Subcutaneous abdominal adipose tissue (tissue), 5 donors: ENCODE measurements at regions not wholly inside any gene's neighbourhood (a gene's known extent, or its start where the extent isn't known, plus 50 kb on each side); places are given as distances from the start of the nearest gene placed in this dataset.

Experiments
- H3K27ac ChIP-seq: one replicate; pipeline ENCODE4 v1.7.0; 2013; ENCODE audit warnings: low read depth, mild to moderate bottlenecking, inconsistent platforms, low read length, moderate library complexity
- H3K27me3 ChIP-seq, 5 donors: one replicate each; pipeline ENCODE4 v1.7.0; 2013; ENCODE audit warnings: low read length in 5 of 5, inconsistent platforms in 1 of 5; ENCODE audit not compliant: control insufficient read depth in 5 of 5, insufficient read depth in 4 of 5
- H3K36me3 ChIP-seq, 5 donors: one replicate each; pipeline ENCODE4 v1.7.0; 2013; ENCODE audit warnings: low read length in 5 of 5; ENCODE audit not compliant: control insufficient read depth in 5 of 5, insufficient read depth in 5 of 5
- H3K4me1 ChIP-seq, 5 donors: one replicate each; pipeline ENCODE4 v1.7.0; 2013; ENCODE audit warnings: low read length in 5 of 5, mild to moderate bottlenecking in 3 of 5, moderate library complexity in 1 of 5; ENCODE audit not compliant: control insufficient read depth in 5 of 5, insufficient read depth in 5 of 5
- H3K4me3 ChIP-seq, 5 donors: one replicate each; pipeline ENCODE4 v1.7.0; 2013; ENCODE audit warnings: low read length in 5 of 5, low read depth in 1 of 5
- H3K9ac ChIP-seq, 5 donors: one replicate each; pipeline ENCODE4 v1.7.0; 2013; ENCODE audit warnings: low read length in 5 of 5, mild to moderate bottlenecking in 4 of 5, moderate library complexity in 3 of 5
- H3K9me3 ChIP-seq, 5 donors: one replicate each; pipeline ENCODE4 v1.7.0; 2013; ENCODE audit warnings: low read length in 5 of 5; ENCODE audit not compliant: control insufficient read depth in 5 of 5
- donor health status: healthy.
- donor health status: healthy.
- donor health status: healthy.
- donor health status: healthy.
- donor health status: healthy.

GRCh38 chr11:112391086-112391485 is 130.4 kb upstream of the PLET1 start:
- Histone ChIP-seq H3K36me3 (no peaks in the 10 kb centered on the region), H3K27me3 (no peaks in the 10 kb centered on the region), H3K4me1 (peaks cover 0 to 11% (median 3%) of the 10 kb centered on the region in 5 donors), H3K4me3 (no peak overlapping the region), H3K9me3 (peaks cover 0 to 5% (median under 1%) of the 10 kb centered on the region in 5 donors), H3K27ac (no peak overlapping the region), H3K9ac (no peak overlapping the region)

GRCh38 chr11:112392904-112393303 is 132.2 kb upstream of the PLET1 start:
- Histone ChIP-seq H3K4me1 (peaks cover 0 to 11% (median 3%) of the 10 kb centered on the region in 5 donors), H3K4me3 (no peak overlapping the region), H3K9me3 (peaks cover 0 to 5% (median 0%) of the 10 kb centered on the region in 5 donors), H3K36me3 (no peaks in the 10 kb centered on the region), H3K9ac (no peak overlapping the region), H3K27me3 (no peaks in the 10 kb centered on the region), H3K27ac (no peak overlapping the region)

GRCh38 chr11:112394304-112394703 is 133.6 kb upstream of the PLET1 start:
- no peaks in the 10 kb centered on the region for H3K9me3 ChIP-seq
- H3K4me3 ChIP-seq, result no peak overlapping the region
- H3K27me3 ChIP-seq, result no peaks in the 10 kb centered on the region
- H3K36me3 ChIP-seq, result no peaks in the 10 kb centered on the region
- H3K9ac ChIP-seq, result no peak overlapping the region
- H3K27ac ChIP-seq, result no peak overlapping the region
- H3K4me1 ChIP-seq, result peaks cover 0 to 11% (median 3%) of the 10 kb centered on the region in 5 donors

- no peak overlapping the region for H3K27ac ChIP-seq
- no peaks in the 10 kb centered on the region for H3K9me3 ChIP-seq
- no peak overlapping the region for H3K4me3 ChIP-seq
- peaks cover 0 to 3% (median 0%) of the 10 kb centered on the region in 5 donors for H3K27me3 ChIP-seq
- H3K4me1 ChIP-seq, result peaks cover 0 to 11% (median 3%) of the 10 kb centered on the region in 5 donors
- no peaks in the 10 kb centered on the region for H3K36me3 ChIP-seq
- no peak overlapping the region for H3K9ac ChIP-seq
Observed at GRCh38 chr11:112396076-112396475, 135.4 kb upstream of the PLET1 start.

GRCh38 chr11:112398798-112399478 is 138.3 kb upstream of the PLET1 start:
- H3K4me3 ChIP-seq, result no peak overlapping the region

GRCh38 chr11:112400476-112401014 is 139.9 kb upstream of the PLET1 start:
- Histone ChIP-seq H3K27me3 (peaks cover 0 to 6% (median 3%) of the 10 kb centered on the region in 5 donors), H3K27ac (no peak overlapping the region), H3K36me3 (no peaks in the 10 kb centered on the region), H3K9ac (no peak overlapping the region), H3K4me1 (no peaks in the 10 kb centered on the region), H3K4me3 (no peak overlapping the region), H3K9me3 (no peaks in the 10 kb centered on the region)

More at GRCh38 chr11:112398798-112399478, 138.3 kb upstream of the PLET1 start:
- Histone ChIP-seq H3K4me1 (peaks cover 0 to 4% (median 0%) of the 10 kb centered on the region in 5 donors), H3K36me3 (no peaks in the 10 kb centered on the region), H3K9ac (no peak overlapping the region), H3K27ac (no peak overlapping the region), H3K27me3 (peaks cover 0 to 6% (median 3%) of the 10 kb centered on the region in 5 donors), H3K9me3 (no peaks in the 10 kb centered on the region)

GRCh38 chr11:112401036-112401769 is 140.5 kb upstream of the PLET1 start:
- no peak overlapping the region for H3K27ac ChIP-seq
- no peak overlapping the region for H3K9ac ChIP-seq
- no peak overlapping the region for H3K4me3 ChIP-seq
- H3K4me1 ChIP-seq, result no peaks in the 10 kb centered on the region
- no peaks in the 10 kb centered on the region for H3K36me3 ChIP-seq
- no peaks in the 10 kb centered on the region for H3K9me3 ChIP-seq
- H3K27me3 ChIP-seq, result peaks cover 0 to 6% (median 3%) of the 10 kb centered on the region in 5 donors

- Histone ChIP-seq H3K27ac (no peak overlapping the region), H3K4me3 (no peak overlapping the region), H3K4me1 (no peaks in the 10 kb centered on the region), H3K27me3 (peaks cover 0 to 12% (median 3%) of the 10 kb centered on the region in 5 donors), H3K36me3 (no peaks in the 10 kb centered on the region), H3K9me3 (no peaks in the 10 kb centered on the region), H3K9ac (no peak overlapping the region)
Observed at GRCh38 chr11:112403432-112403831, 142.8 kb upstream of the PLET1 start.

GRCh38 chr11:112404112-112404511 is 143.5 kb upstream of the PLET1 start:
- Histone ChIP-seq H3K9ac (no peak overlapping the region), H3K4me1 (no peaks in the 10 kb centered on the region), H3K36me3 (no peaks in the 10 kb centered on the region), H3K4me3 (no peak overlapping the region), H3K27me3 (peaks cover 0 to 12% (median 3%) of the 10 kb centered on the region in 5 donors), H3K27ac (no peak overlapping the region), H3K9me3 (no peaks in the 10 kb centered on the region)

- no peak overlapping the region for H3K9ac ChIP-seq
- H3K9me3 ChIP-seq, result peaks cover 0 to 2% (median 0%) of the 10 kb centered on the region in 5 donors
- peaks cover 0 to 6% (median 0%) of the 10 kb centered on the region in 5 donors for H3K27me3 ChIP-seq
- H3K27ac ChIP-seq, result no peak overlapping the region
- H3K4me3 ChIP-seq, result no peak overlapping the region
- H3K4me1 ChIP-seq, result no peaks in the 10 kb centered on the region
- H3K36me3 ChIP-seq, result no peaks in the 10 kb centered on the region
Observed at GRCh38 chr11:112408517-112408916, 147.9 kb upstream of the PLET1 start.
